Hippocampal formation (tissue), 2 donors: ENCODE measurements at regions not wholly inside any gene's neighbourhood (a gene's known extent, or its start where the extent isn't known, plus 50 kb on each side); places are given as distances from the start of the nearest gene placed in this dataset.
"Not testable (repeated sequence)": the region's sequence is repeated elsewhere in the genome, so short reads cannot be mapped to it uniquely, and the experiment has no call there.

Source experiments
- DNase-seq, 2 donors: peaks; one replicate each; lab custom pipeline; 2025; lab: John Stamatoyannopoulos, UW

- peak in 1 of 2 donors; percentile 16 for DNase-seq
These were observed 201.7 kb downstream of the PTH2R start for GRCh38 chr2:208608122-208608835.

GRCh38 chr2:208609166-208609804 lies 202.7 kb downstream of the PTH2R start:
- DNase-seq = no peak

GRCh38 chr2:208615675-208616074 lies 209.1 kb downstream of the PTH2R start:
- DNase-seq = not testable (repeated sequence)

GRCh38 chr2:208618220-208618619 lies 211.6 kb downstream of the PTH2R start:
- DNase-seq = no peak

- no peak for DNase-seq
These were observed 213.4 kb downstream of the PTH2R start for GRCh38 chr2:208619993-208620392.

- DNase-seq = no peak
These were observed 213.9 kb downstream of the PTH2R start for GRCh38 chr2:208620487-208620978.

GRCh38 chr2:208627110-208627884 lies 220.7 kb downstream of the PTH2R start:
- no peak for DNase-seq

- no peak for DNase-seq
These were observed 221.3 kb downstream of the PTH2R start for GRCh38 chr2:208627916-208628315.

GRCh38 chr2:208638059-208638458 lies 231.5 kb downstream of the PTH2R start:
- DNase-seq = no peak

- DNase-seq = no peak
These were observed 235.7 kb downstream of the PTH2R start for GRCh38 chr2:208642125-208642779.

- no peak for DNase-seq
These were observed 236.6 kb downstream of the PTH2R start for GRCh38 chr2:208643145-208643544.

- no peak for DNase-seq
These were observed 238.6 kb downstream of the PTH2R start for GRCh38 chr2:208645226-208645625.

- no peak for DNase-seq
These were observed 241.8 kb downstream of the PTH2R start for GRCh38 chr2:208648368-208648767.

- no peak for DNase-seq
These were observed 246.8 kb downstream of the PTH2R start for GRCh38 chr2:208653383-208653782.

- no peak for DNase-seq
These were observed 247.5 kb downstream of the PTH2R start for GRCh38 chr2:208654056-208654455.

GRCh38 chr2:208657468-208657867 lies 250.9 kb downstream of the PTH2R start:
- DNase-seq = no peak

GRCh38 chr2:208669394-208669793 lies 262.8 kb downstream of the PTH2R start:
- no peak for DNase-seq

GRCh38 chr2:208671284-208671683 lies 264.7 kb downstream of the PTH2R start:
- no peak for DNase-seq

GRCh38 chr2:208671886-208672680 lies 265.5 kb downstream of the PTH2R start:
- no peak for DNase-seq

- no peak for DNase-seq
These were observed 267.0 kb downstream of the PTH2R start for GRCh38 chr2:208673631-208674030.

- DNase-seq = no peak
These were observed 268.3 kb downstream of the PTH2R start for GRCh38 chr2:208674919-208675318.
